Superior temporal gyrus (tissue), 1 donor: ENCODE measurements at regions not wholly inside any gene's neighbourhood (a gene's known extent, or its start where the extent isn't known, plus 50 kb on each side); places are given as distances from the start of the nearest gene placed in this dataset.
"Not testable (repeated sequence)": the region's sequence is repeated elsewhere in the genome, so short reads cannot be mapped to it uniquely, and the experiment has no call there.

Experiments
- DNase-seq: peaks from one replicate; pipeline ENCODE4 v3.0.0-alpha.2; 2016; ENCODE audit errors: extremely low spot score

GRCh38 chr1:80656641-80657040 is 1144.1 kb upstream of the ADGRL2 start:
- no peak for DNase-seq

- peak; percentile 28 for DNase-seq
Measured at GRCh38 chr1:80656014-80656636, 1144.6 kb upstream of the ADGRL2 start.

- no peak for DNase-seq
Measured at GRCh38 chr1:80646053-80646452, 1154.7 kb upstream of the ADGRL2 start.

- DNase-seq: no peak
Measured at GRCh38 chr1:80645621-80646020, 1155.1 kb upstream of the ADGRL2 start.

GRCh38 chr1:80640978-80641377 is 1159.8 kb upstream of the ADGRL2 start:
- no peak for DNase-seq

GRCh38 chr1:80639777-80640533 is 1160.8 kb upstream of the ADGRL2 start:
- DNase-seq: no peak

- DNase-seq: no peak
Measured at GRCh38 chr1:80633947-80634706, 1166.6 kb upstream of the ADGRL2 start.

GRCh38 chr1:80632284-80632683 is 1168.5 kb upstream of the ADGRL2 start:
- DNase-seq: no peak

- no peak for DNase-seq
Measured at GRCh38 chr1:80629304-80629837, 1171.4 kb upstream of the ADGRL2 start.

- no peak for DNase-seq
Measured at GRCh38 chr1:80624682-80625081, 1176.1 kb upstream of the ADGRL2 start.

- DNase-seq: no peak
Measured at GRCh38 chr1:80607064-80607463, 1193.7 kb upstream of the ADGRL2 start.

GRCh38 chr1:80594013-80594412 is 1206.7 kb upstream of the ADGRL2 start:
- DNase-seq: no peak

- DNase-seq: no peak
Measured at GRCh38 chr1:80593197-80593596, 1207.5 kb upstream of the ADGRL2 start.

- DNase-seq: peak; percentile 31
Measured at GRCh38 chr1:80582980-80583379, 1217.8 kb upstream of the ADGRL2 start.

- no peak for DNase-seq
Measured at GRCh38 chr1:80579055-80579454, 1221.7 kb upstream of the ADGRL2 start.

GRCh38 chr1:80566867-80567266 is 1233.9 kb upstream of the ADGRL2 start:
- no peak for DNase-seq

GRCh38 chr1:80566123-80566522 is 1234.6 kb upstream of the ADGRL2 start:
- no peak for DNase-seq

- DNase-seq: no peak
Measured at GRCh38 chr1:80565406-80565805, 1235.3 kb upstream of the ADGRL2 start.

- DNase-seq: no peak
Measured at GRCh38 chr1:80542231-80542630, 1258.5 kb upstream of the ADGRL2 start.

- no peak for DNase-seq
Measured at GRCh38 chr1:80540596-80540995, 1260.1 kb upstream of the ADGRL2 start.

GRCh38 chr1:80540149-80540548 is 1260.6 kb upstream of the ADGRL2 start:
- no peak for DNase-seq

- not testable (repeated sequence) for DNase-seq
Measured at GRCh38 chr1:80539298-80539697, 1261.4 kb upstream of the ADGRL2 start.
